Gastroesophageal sphincter (tissue), 4 donors: ENCODE measurements at regions not wholly inside any gene's neighbourhood (a gene's known extent, or its start where the extent isn't known, plus 50 kb on each side); places are given as distances from the start of the nearest gene placed in this dataset.

Experiments used
- ATAC-seq: fragments of 150-250 bp; one replicate; pipeline ENCODE4 v1.9.1; 2016; ENCODE audit warnings: mild to moderate bottlenecking, moderate library complexity
- H3K27ac ChIP-seq, 4 donors: fragments of 200-600 bp; sonication (generic) in 3 of 4; 1 replicate in 3 of 4; 2 replicates in 1 of 4; pipeline ENCODE4 v1.5.1; 2016 to 2019
- H3K27me3 ChIP-seq: fragments of 200-600 bp; sonication (generic); one replicate; pipeline ENCODE4 v1.5.1; 2019
- H3K36me3 ChIP-seq, 2 donors: fragments of 200-600 bp; sonication (generic); one replicate each; pipeline ENCODE4 v1.5.1; 2019; ENCODE audit warnings: control low read depth in 1 of 2
- H3K4me1 ChIP-seq, 3 donors: fragments of 200-600 bp; sonication (generic); 1 replicate in 2 of 3; 2 replicates in 1 of 3; pipeline ENCODE4 v1.5.1; 2016 to 2019; ENCODE audit warnings: control low read depth in 2 of 3
- H3K4me3 ChIP-seq, 2 donors: fragments of 200-600 bp; sonication (generic); one replicate each; pipeline ENCODE4 v1.5.1; 2019; ENCODE audit warnings: mild to moderate bottlenecking in 1 of 2, moderate library complexity in 1 of 2
- H3K9me3 ChIP-seq, 3 donors: fragments of 200-600 bp; sonication (generic); one replicate each; pipeline ENCODE4 v1.5.1; 2017 to 2019; ENCODE audit warnings: control low read depth in 2 of 3
- EP300 ChIP-seq: sonication (generic); formaldehyde crosslinking; IDR thresholded peaks from one replicate; pipeline ENCODE4 v1.6.1; 2017; ENCODE audit warnings: antibody characterized with exemption, mild to moderate bottlenecking
- POLR2A ChIP-seq, 2 donors: fragments of 450-650 bp; IDR thresholded peaks; one replicate each; pipeline ENCODE4 v1.6.1; 2017; ENCODE audit warnings: antibody characterized with exemption in 2 of 2, mild to moderate bottlenecking in 2 of 2, moderate library complexity in 1 of 2
- POLR2AphosphoS5 ChIP-seq: sonication (generic); formaldehyde crosslinking; IDR thresholded peaks from one replicate; pipeline ENCODE4 v1.6.1; 2017; ENCODE audit warnings: antibody characterized with exemption
- WGBS, 2 donors: methylation state at CpG; one replicate each; pipeline ENCODE4 v1.1.5; 2018; ENCODE audit warnings: low coverage in 1 of 2; 5-methylcytosine and 5-hydroxymethylcytosine counted together
- TF ChIP-seq, protein P1 (sequence below), 4 experiments: fragments of 200-600 bp in 2 of 4; fragments of 450-650 bp in 2 of 4; sonication (generic) in 1 of 4; IDR thresholded peaks; one replicate each; pipeline ENCODE4 v1.5.1; 2017 to 2019; ENCODE audit warnings: antibody characterized with exemption in 4 of 4, mild to moderate bottlenecking in 2 of 4, moderate library complexity in 2 of 4

DNA sequence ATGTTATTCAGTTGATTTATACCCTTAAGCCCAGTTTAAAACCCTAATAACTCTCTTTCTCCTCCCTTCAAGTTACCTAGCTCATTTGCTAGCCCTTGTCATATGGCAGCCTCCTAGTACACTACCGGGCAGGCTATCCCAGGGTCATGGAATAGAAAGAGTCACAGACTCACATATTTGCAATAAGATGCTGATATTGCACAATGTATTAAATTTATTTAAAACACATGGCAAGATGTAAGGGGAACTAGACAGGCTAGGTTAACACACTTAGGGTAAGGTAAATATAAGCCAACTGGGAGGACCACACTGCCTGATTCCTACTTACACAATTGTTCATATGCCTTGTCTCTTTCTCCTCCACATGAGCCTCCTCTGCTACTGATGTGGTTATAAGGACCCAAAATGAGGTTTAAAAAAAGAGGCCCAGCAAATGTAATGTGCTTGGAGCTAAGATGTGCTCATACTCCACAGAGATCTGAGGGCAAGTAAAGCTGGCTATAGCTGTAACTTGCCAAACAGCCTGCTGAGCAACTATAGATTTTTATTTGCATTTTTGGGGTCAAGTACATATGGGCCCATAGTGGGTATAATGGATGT, 130.0 kb downstream of the ENC1 start:
- no peak for TF ChIP-seq POLR2AphosphoS5
- no peak for TF ChIP-seq EP300
- TF ChIP-seq POLR2A (IDR thresholded peaks at IDR 0.05), result no peak
- TF ChIP-seq, protein P1, sequence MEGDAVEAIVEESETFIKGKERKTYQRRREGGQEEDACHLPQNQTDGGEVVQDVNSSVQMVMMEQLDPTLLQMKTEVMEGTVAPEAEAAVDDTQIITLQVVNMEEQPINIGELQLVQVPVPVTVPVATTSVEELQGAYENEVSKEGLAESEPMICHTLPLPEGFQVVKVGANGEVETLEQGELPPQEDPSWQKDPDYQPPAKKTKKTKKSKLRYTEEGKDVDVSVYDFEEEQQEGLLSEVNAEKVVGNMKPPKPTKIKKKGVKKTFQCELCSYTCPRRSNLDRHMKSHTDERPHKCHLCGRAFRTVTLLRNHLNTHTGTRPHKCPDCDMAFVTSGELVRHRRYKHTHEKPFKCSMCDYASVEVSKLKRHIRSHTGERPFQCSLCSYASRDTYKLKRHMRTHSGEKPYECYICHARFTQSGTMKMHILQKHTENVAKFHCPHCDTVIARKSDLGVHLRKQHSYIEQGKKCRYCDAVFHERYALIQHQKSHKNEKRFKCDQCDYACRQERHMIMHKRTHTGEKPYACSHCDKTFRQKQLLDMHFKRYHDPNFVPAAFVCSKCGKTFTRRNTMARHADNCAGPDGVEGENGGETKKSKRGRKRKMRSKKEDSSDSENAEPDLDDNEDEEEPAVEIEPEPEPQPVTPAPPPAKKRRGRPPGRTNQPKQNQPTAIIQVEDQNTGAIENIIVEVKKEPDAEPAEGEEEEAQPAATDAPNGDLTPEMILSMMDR (IDR thresholded peaks at IDR 0.05), result no peak
- ATAC-seq, result no peak
- no peaks in the 10 kb centered on the region for H3K9me3 ChIP-seq
- H3K27ac ChIP-seq, result no peak overlapping the region
- H3K4me3 ChIP-seq, result no peak overlapping the region
- H3K36me3 ChIP-seq, result no peaks in the 10 kb centered on the region
- no peaks in the 10 kb centered on the region for H3K27me3 ChIP-seq
- no peaks in the 10 kb centered on the region for H3K4me1 ChIP-seq
- WGBS, 2 donors, result 85 to 100% methylated on average over 1 of the region's 1 CpG

DNA sequence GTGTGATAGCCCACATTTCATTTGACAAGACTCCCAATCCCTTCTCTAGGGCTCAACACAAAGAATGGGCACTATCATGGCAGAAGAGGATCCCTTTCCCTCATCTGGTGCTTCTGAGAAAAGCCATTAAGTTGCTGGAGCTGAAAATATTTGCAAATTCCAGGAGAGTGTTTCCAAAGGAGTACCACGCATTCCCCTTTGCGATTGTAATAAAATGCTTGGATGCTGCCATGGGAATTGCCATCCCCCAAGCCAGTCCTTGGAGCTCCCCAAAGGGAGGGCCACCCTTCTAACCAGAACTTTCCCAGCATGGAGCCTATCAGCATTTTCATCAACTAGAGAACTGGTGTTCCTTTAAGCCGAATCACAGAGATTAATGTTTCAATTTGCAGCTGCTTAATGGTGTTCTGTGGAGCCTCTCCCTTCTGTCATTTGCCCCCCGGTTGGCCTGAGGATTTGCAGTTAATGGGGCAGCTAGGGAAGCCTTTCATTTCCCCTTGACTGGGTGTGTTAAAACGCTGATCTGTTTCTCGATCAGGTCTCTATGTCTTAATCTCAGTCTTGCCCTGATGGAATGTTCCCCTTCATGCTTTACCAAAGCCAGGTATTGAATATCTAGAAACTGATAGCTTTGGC, 133.0 kb downstream of the ENC1 start:
- TF ChIP-seq POLR2A (IDR thresholded peaks at IDR 0.05) (no peak), POLR2AphosphoS5 (no peak), EP300 (no peak)
- TF ChIP-seq, protein P1 (IDR thresholded peaks at IDR 0.05), result no peak
- Histone ChIP-seq H3K9me3 (no peaks in the 10 kb centered on the region), H3K36me3 (no peaks in the 10 kb centered on the region), H3K27ac (no peak overlapping the region), H3K4me1 (no peaks in the 10 kb centered on the region), H3K4me3 (no peak overlapping the region), H3K27me3 (no peaks in the 10 kb centered on the region)
- no peak for ATAC-seq
- WGBS, 2 donors, result 78 to 83% methylated on average over 4 of the region's 6 CpGs

DNA sequence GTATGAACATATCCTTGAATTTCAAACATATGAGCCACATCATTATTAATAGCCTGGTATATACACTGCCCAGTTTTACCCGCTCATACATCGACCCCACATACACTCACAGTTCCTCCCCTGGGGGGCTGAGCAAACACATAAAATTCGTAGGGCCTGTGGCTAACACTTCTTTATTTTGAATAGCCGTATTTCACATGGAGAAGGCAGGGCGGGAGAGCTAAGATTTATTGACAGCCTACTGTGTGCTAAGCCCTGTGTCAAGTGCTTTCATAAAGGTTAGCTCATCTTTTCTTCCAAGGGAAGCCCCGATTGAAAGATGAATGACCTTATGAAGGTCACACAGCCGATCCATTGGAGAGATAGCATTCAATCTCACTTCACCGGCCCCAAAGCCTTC, 134.4 kb downstream of the ENC1 start:
- no peaks in the 10 kb centered on the region for H3K4me1 ChIP-seq
- H3K27me3 ChIP-seq, result no peaks in the 10 kb centered on the region
- ATAC-seq, result no peak
- H3K36me3 ChIP-seq, result no peaks in the 10 kb centered on the region
- 80 to 85% methylated on average over 5 of the region's 8 CpGs for WGBS, 2 donors
- H3K4me3 ChIP-seq, result no peak overlapping the region
- no peaks in the 10 kb centered on the region for H3K9me3 ChIP-seq
- TF ChIP-seq, protein P1 (IDR thresholded peaks at IDR 0.05), result no peak
- no peak for TF ChIP-seq EP300
- TF ChIP-seq POLR2A (IDR thresholded peaks at IDR 0.05), result no peak
- no peak for TF ChIP-seq POLR2AphosphoS5
- H3K27ac ChIP-seq, result no peak overlapping the region

DNA sequence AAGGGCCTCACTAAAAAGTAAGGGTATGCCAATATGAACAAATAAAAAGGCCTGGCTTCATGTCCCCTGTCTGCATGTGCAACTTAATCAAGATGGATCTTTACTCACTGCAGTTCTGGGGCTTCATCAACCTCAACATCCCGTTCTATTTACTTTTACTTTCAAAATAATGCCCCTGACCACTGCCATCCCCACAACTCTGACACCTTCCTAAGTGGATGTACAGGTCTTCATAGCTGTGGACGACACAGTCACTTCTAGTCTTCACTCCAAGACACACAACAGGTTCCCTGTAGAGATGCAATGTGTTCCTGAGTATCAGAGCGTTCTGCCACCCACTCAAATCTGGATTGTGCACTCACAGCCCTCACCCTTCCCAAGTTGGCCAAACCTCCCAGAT, 136.1 kb downstream of the ENC1 start:
- no peaks in the 10 kb centered on the region for H3K27me3 ChIP-seq
- no peaks in the 10 kb centered on the region for H3K9me3 ChIP-seq
- TF ChIP-seq EP300, result no peak
- no peak for TF ChIP-seq POLR2A (IDR thresholded peaks at IDR 0.05)
- TF ChIP-seq, protein P1 (IDR thresholded peaks at IDR 0.05), result no peak
- TF ChIP-seq POLR2AphosphoS5, result no peak
- H3K27ac ChIP-seq, result no peak overlapping the region
- ATAC-seq, result no peak
- H3K4me1 ChIP-seq, result peaks cover 0 to 8% (median 4%) of the 10 kb centered on the region in 3 donors
- no peaks in the 10 kb centered on the region for H3K36me3 ChIP-seq
- no peak overlapping the region for H3K4me3 ChIP-seq
- 90 to 100% methylated on average over 2 to 3 of the region's 3 CpGs for WGBS, 2 donors

DNA sequence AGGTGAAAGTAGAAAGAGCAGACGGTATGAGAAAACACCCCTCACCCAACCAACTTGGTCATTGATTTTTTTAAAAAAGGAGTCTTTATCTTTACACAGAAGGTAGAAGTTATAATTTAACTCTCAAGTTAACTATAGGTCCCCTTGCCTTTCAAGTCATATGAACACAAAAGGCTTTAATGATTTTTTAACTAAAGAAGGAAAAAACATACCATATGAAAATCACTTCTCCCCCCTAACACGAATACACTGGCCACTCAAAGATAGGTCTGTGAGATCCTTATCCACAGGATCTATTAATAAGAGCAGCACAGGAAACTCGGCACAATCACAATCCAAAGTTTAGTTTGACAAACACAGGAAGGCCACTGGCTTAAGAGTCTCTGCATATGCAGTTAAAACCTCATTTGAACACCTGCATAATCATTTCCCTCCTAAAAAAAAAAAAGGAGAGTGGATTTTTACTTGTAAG, 138.0 kb downstream of the ENC1 start:
- 61 to 75% methylated on average over 3 of the region's 3 CpGs for WGBS, 2 donors
- H3K36me3 ChIP-seq, result no peaks in the 10 kb centered on the region
- ATAC-seq, result no peak
- H3K4me3 ChIP-seq, result no peak overlapping the region
- H3K4me1 ChIP-seq, result peaks cover 0 to 8% (median 4%) of the 10 kb centered on the region in 3 donors
- H3K27ac ChIP-seq, result no peak overlapping the region
- H3K27me3 ChIP-seq, result no peaks in the 10 kb centered on the region
- TF ChIP-seq, protein P1 (IDR thresholded peaks at IDR 0.05), result no peak
- TF ChIP-seq POLR2AphosphoS5 (no peak), EP300 (no peak), POLR2A (IDR thresholded peaks at IDR 0.05) (no peak)
- no peaks in the 10 kb centered on the region for H3K9me3 ChIP-seq
